ENCODE measurements at regions not wholly inside any gene's neighbourhood (a gene's known extent, or its start where the extent isn't known, plus 50 kb on each side); places are given as distances from the start of the nearest gene placed in this dataset.

GRCh38 chr4:35684755-35685154, 559.6 kb downstream of the ARAP2 start:
- TF ChIP-seq CTCF (IDR thresholded peaks at IDR 0.05; ENCODE audit: insufficient read depth, low read depth, low read length), result no peak
- H3K4me3 ChIP-seq (ENCODE audit: low read depth, low read length), result no peak overlapping the region
- DNase-seq (ENCODE audit: low read depth), result no peak

- no peak for TF ChIP-seq CTCF (IDR thresholded peaks at IDR 0.05; ENCODE audit: insufficient read depth, low read depth, low read length)
- no peak overlapping the region for H3K4me3 ChIP-seq (ENCODE audit: low read depth, low read length)
- DNase-seq (ENCODE audit: low read depth), result no peak
Observed at GRCh38 chr4:35689870-35690269, 554.4 kb downstream of the ARAP2 start.

- no peak overlapping the region for H3K4me3 ChIP-seq (ENCODE audit: low read depth, low read length)
- TF ChIP-seq CTCF (IDR thresholded peaks at IDR 0.05; ENCODE audit: insufficient read depth, low read depth, low read length), result no peak
- no peak for DNase-seq (ENCODE audit: low read depth)
Observed at GRCh38 chr4:35690271-35690670, 554.0 kb downstream of the ARAP2 start.

GRCh38 chr4:35695003-35695402, 549.3 kb downstream of the ARAP2 start:
- no peak for TF ChIP-seq CTCF (IDR thresholded peaks at IDR 0.05; ENCODE audit: insufficient read depth, low read depth, low read length)
- H3K4me3 ChIP-seq (ENCODE audit: low read depth, low read length), result no peak overlapping the region
- no peak for DNase-seq (ENCODE audit: low read depth)

GRCh38 chr4:35695421-35695820, 548.9 kb downstream of the ARAP2 start:
- H3K4me3 ChIP-seq (ENCODE audit: low read depth, low read length), result no peak overlapping the region
- DNase-seq (ENCODE audit: low read depth), result no peak
- TF ChIP-seq CTCF (IDR thresholded peaks at IDR 0.05; ENCODE audit: insufficient read depth, low read depth, low read length), result no peak

- no peak overlapping the region for H3K4me3 ChIP-seq (ENCODE audit: low read depth, low read length)
- no peak for DNase-seq (ENCODE audit: low read depth)
- TF ChIP-seq CTCF (IDR thresholded peaks at IDR 0.05; ENCODE audit: insufficient read depth, low read depth, low read length), result no peak
Observed at GRCh38 chr4:35697210-35697736, 547.0 kb downstream of the ARAP2 start.

GRCh38 chr4:35700663-35701062, 543.7 kb downstream of the ARAP2 start:
- TF ChIP-seq CTCF (IDR thresholded peaks at IDR 0.05; ENCODE audit: insufficient read depth, low read depth, low read length), result no peak
- DNase-seq (ENCODE audit: low read depth), result no peak
- H3K4me3 ChIP-seq (ENCODE audit: low read depth, low read length), result no peak overlapping the region
